H1 (cell line): ENCODE measurements at regions not wholly inside any gene's neighbourhood (a gene's known extent, or its start where the extent isn't known, plus 50 kb on each side); places are given as distances from the start of the nearest gene placed in this dataset.

Experiments used
- CTCF ChIA-PET: fragments of 300-600 bp; sonication (Branson Sonifier 250); formaldehyde crosslinking; loops from one replicate; lab custom pipeline; 2021; ENCODE audit not compliant: partially characterized antibody; lab: Charles Lee
- POLR2A ChIA-PET: fragments of 300-600 bp; sonication (Branson Sonifier 250); formaldehyde crosslinking; loops from one replicate; lab custom pipeline; 2021; ENCODE audit warnings: inconsistent platforms; ENCODE audit not compliant: partially characterized antibody; lab: Charles Lee
- DNase-seq, 2 experiments: peaks; one replicate each; pipeline versions ENCODE4 v3.0.0 to v3.0.0-alpha.2; 2010 to 2022; ENCODE audit warnings: low spot score in 2 of 2, low read depth in 1 of 2, mixed read lengths in 1 of 2
- FAIRE-seq: peaks from 2 replicates; lab custom pipeline; 2011; peaks lifted over from hg19 to GRCh38; lab: Jason Lieb, UNC
- H2AFZ ChIP-seq: 2 replicates; pipeline ENCODE4 v1.8.1; 2012; ENCODE audit warnings: low read length, inconsistent platforms
- H2AK5ac ChIP-seq: 2 replicates; pipeline ENCODE4 v1.6.1; 2013; ENCODE audit warnings: low read depth, low read length
- H2BK120ac ChIP-seq: replicated peaks from 2 replicates; pipeline ENCODE3; 2013; ENCODE audit warnings: low read depth, low read length, inconsistent platforms
- H2BK12ac ChIP-seq: 2 replicates; pipeline ENCODE4 v1.6.1; 2013; ENCODE audit warnings: low read depth, low read length
- H2BK15ac ChIP-seq: 2 replicates; pipeline ENCODE4 v1.6.1; 2013; ENCODE audit warnings: low read length
- H2BK20ac ChIP-seq: 2 replicates; pipeline ENCODE4 v1.6.1; 2013; ENCODE audit warnings: low read length
- H2BK5ac ChIP-seq: 2 replicates; pipeline ENCODE4 v1.6.1; 2013; ENCODE audit warnings: low read depth, low read length
- H3K14ac ChIP-seq: 2 replicates; pipeline ENCODE4 v1.6.1; 2013; ENCODE audit warnings: inconsistent platforms; ENCODE audit not compliant: insufficient read length
- H3K18ac ChIP-seq: 2 replicates; pipeline ENCODE4 v1.6.1; 2013; ENCODE audit warnings: low read length; ENCODE audit errors: extremely low read depth
- H3K23ac ChIP-seq: 2 replicates; pipeline ENCODE4 v1.6.1; 2013; ENCODE audit warnings: inconsistent platforms; ENCODE audit not compliant: insufficient read length
- H3K23me2 ChIP-seq: 2 replicates; pipeline ENCODE4 v1.6.1; 2013; ENCODE audit warnings: low read depth, low read length
- H3K27ac ChIP-seq: 2 replicates; pipeline ENCODE4 v1.6.1; 2011; ENCODE audit warnings: low read depth, low read length, inconsistent platforms
- H3K27me3 ChIP-seq, 4 experiments: replicated peaks in 1 of 4; 1 replicate in 1 of 4; 2 replicates in 3 of 4; pipeline versions ENCODE4 v1.6.1 to v1.8.1; 2011 to 2013; ENCODE audit warnings: low read length in 3 of 4, mild to moderate bottlenecking in 3 of 4, inconsistent platforms in 2 of 4, mixed read lengths in 2 of 4, moderate library complexity in 1 of 4; ENCODE audit not compliant: control insufficient read depth in 3 of 4, insufficient read depth in 3 of 4; ENCODE audit errors: extremely low read depth in 1 of 4
- H3K36me3 ChIP-seq, 4 experiments: 2 replicates each; pipeline versions ENCODE4 v1.6.1 to v1.8.1; 2011 to 2013; ENCODE audit warnings: mild to moderate bottlenecking in 4 of 4, low read length in 3 of 4, moderate library complexity in 2 of 4, control low read depth in 1 of 4, inconsistent platforms in 1 of 4; ENCODE audit not compliant: insufficient read depth in 4 of 4, control insufficient read depth in 2 of 4
- H3K4ac ChIP-seq: replicated peaks from 2 replicates; pipeline ENCODE3; 2013; ENCODE audit warnings: low read length, low read depth, mixed read lengths, inconsistent platforms; ENCODE audit not compliant: insufficient read length
- H3K4me1 ChIP-seq, 4 experiments: replicated peaks in 1 of 4; 1 replicate in 1 of 4; 2 replicates in 3 of 4; pipeline versions ENCODE4 v1.6.1 to v1.8.1; 2011 to 2013; ENCODE audit warnings: low read length in 3 of 4, inconsistent platforms in 2 of 4, mixed read lengths in 1 of 4; ENCODE audit not compliant: insufficient read depth in 4 of 4, control insufficient read depth in 3 of 4
- H3K4me2 ChIP-seq, 2 experiments: 2 replicates each; pipeline versions ENCODE4 v1.6.1 to v1.8.1; 2011 to 2013; ENCODE audit warnings: low read depth in 2 of 2, low read length in 2 of 2, control low read depth in 1 of 2, inconsistent platforms in 1 of 2, mild to moderate bottlenecking in 1 of 2; ENCODE audit not compliant: insufficient read depth in 1 of 2
- H3K4me3 ChIP-seq, 4 experiments: fragments of 200-600, 300-600 bp in 1 of 4; sonication (generic), shearing (Covaris generic), sonication (Bioruptor Twin) in 1 of 4; 2 replicates each; pipeline versions ENCODE4 v1.5.1 to v1.8.1; 2011 to 2016; ENCODE audit warnings: low read length in 4 of 4, low read depth in 3 of 4, control low read depth in 2 of 4, inconsistent platforms in 2 of 4, mild to moderate bottlenecking in 2 of 4, mixed read lengths in 1 of 4, moderate library complexity in 1 of 4; ENCODE audit not compliant: insufficient read depth in 2 of 4; ENCODE audit errors: extremely low read depth in 1 of 4
- H3K56ac ChIP-seq: replicated peaks from 2 replicates; pipeline ENCODE3; 2013; ENCODE audit warnings: low read depth, mild to moderate bottlenecking, mixed read lengths, low read length, inconsistent platforms; ENCODE audit not compliant: insufficient read length
- H3K79me1 ChIP-seq: 2 replicates; pipeline ENCODE4 v1.6.1; 2013; ENCODE audit warnings: low read depth, low read length, control low read depth
- H3K79me2 ChIP-seq, 2 experiments: 2 replicates each; pipeline versions ENCODE4 v1.6.1 to v1.8.1; 2012 to 2013; ENCODE audit warnings: low read length in 2 of 2, mild to moderate bottlenecking in 2 of 2, inconsistent platforms in 1 of 2; ENCODE audit not compliant: insufficient read depth in 2 of 2, control insufficient read depth in 1 of 2
- H3K9ac ChIP-seq, 4 experiments: replicated peaks in 1 of 4; 1 replicate in 1 of 4; 2 replicates in 3 of 4; pipeline versions ENCODE4 v1.6.1 to v1.8.1; 2011 to 2013; ENCODE audit warnings: low read depth in 3 of 4, low read length in 3 of 4, control low read depth in 2 of 4, mild to moderate bottlenecking in 2 of 4, moderate library complexity in 2 of 4, inconsistent platforms in 1 of 4; ENCODE audit errors: extremely low read depth in 1 of 4
- H3K9me3 ChIP-seq, 2 experiments: 2 replicates each; pipeline versions ENCODE4 v1.6.1 to v1.8.1; 2012 to 2013; ENCODE audit warnings: mild to moderate bottlenecking in 2 of 2, moderate library complexity in 2 of 2, control low read depth in 1 of 2, inconsistent platforms in 1 of 2, low read depth in 1 of 2, low read length in 1 of 2, mixed read lengths in 1 of 2; ENCODE audit not compliant: insufficient read depth in 2 of 2
- H4K20me1 ChIP-seq, 2 experiments: replicated peaks in 1 of 2; 2 replicates each; pipeline versions ENCODE3 to v1.8.1; 2011 to 2013; ENCODE audit warnings: inconsistent platforms in 2 of 2, low read length in 2 of 2, mild to moderate bottlenecking in 1 of 2; ENCODE audit not compliant: insufficient read depth in 2 of 2, control insufficient read depth in 1 of 2
- H4K5ac ChIP-seq: 2 replicates; pipeline ENCODE4 v1.6.1; 2013; ENCODE audit warnings: low read length, low read depth, mixed read lengths, inconsistent platforms; ENCODE audit not compliant: insufficient read length
- H4K8ac ChIP-seq: 2 replicates; pipeline ENCODE4 v1.8.0; 2013; ENCODE audit warnings: mild to moderate bottlenecking, moderate library complexity, low read length, inconsistent platforms; ENCODE audit not compliant: insufficient read depth; ENCODE audit errors: extremely low read depth
- H4K91ac ChIP-seq: replicated peaks from 2 replicates; pipeline ENCODE3; 2013; ENCODE audit warnings: low read length, mixed read lengths, inconsistent platforms; ENCODE audit not compliant: insufficient read length
- CTCF ChIP-seq, 3 experiments: IDR thresholded peaks; 1 replicate in 2 of 3; 2 replicates in 1 of 3; pipeline versions ENCODE4 v1.5.1 to v1.6.1; 2011; ENCODE audit warnings: low read length in 3 of 3, mild to moderate bottlenecking in 3 of 3, inconsistent platforms in 2 of 3, low read depth in 1 of 3, moderate library complexity in 1 of 3; ENCODE audit not compliant: insufficient read depth in 1 of 3; ENCODE audit errors: control extremely low read depth in 1 of 3
- RAD21 ChIP-seq, 2 experiments: IDR thresholded peaks in 1 of 2; conservative IDR thresholded peaks in 1 of 2; 2 replicates each; pipeline ENCODE4 v1.6.1; 2011; ENCODE audit warnings: low read depth in 2 of 2, low read length in 2 of 2, improper control_type of control experiment in 1 of 2, inconsistent platforms in 1 of 2, mild to moderate bottlenecking in 1 of 2, moderate library complexity in 1 of 2
- SIRT6 ChIP-seq: IDR thresholded peaks from one replicate; pipeline ENCODE4 v1.7.1; 2012; ENCODE audit warnings: low read length, inconsistent platforms
- WGBS, 2 experiments: shearing (Covaris generic) in 1 of 2; methylation state at CpG; one replicate each; pipeline versions ENCODE4 v1.1.6 to v1.1.7; 2013 to 2015; ENCODE audit warnings: low lambda C conversion rate in 2 of 2, mixed read lengths in 2 of 2, inconsistent platforms in 1 of 2, low coverage in 1 of 2, missing lambda C conversion rate in 1 of 2; ENCODE audit not compliant: insufficient replicate concordance in 2 of 2, insufficient coverage in 1 of 2, insufficient read length in 1 of 2; ENCODE audit errors: extremely low coverage in 1 of 2, missing lambda C conversion rate in 1 of 2; 5-methylcytosine and 5-hydroxymethylcytosine counted together

GRCh38 chr12:22803725-22804124 lies 178.8 kb downstream of the ETNK1 start:
- Histone ChIP-seq H3K9me3 (no peaks in the 10 kb centered on the region), H2BK20ac (peak overlapping the region; percentile 41; the same call in 1 of the 2 replicates), H3K9ac (no peak overlapping the region), H4K5ac (no peak overlapping the region), H2AFZ (peak overlapping the region; percentile 80; the same call in 1 of the 2 replicates), H2BK120ac (no peak overlapping the region), H4K20me1 (no peaks in the 10 kb centered on the region), H3K4me2 (no peak overlapping the region), H3K23me2 (no peaks in the 10 kb centered on the region; the same call in 1 of the 2 replicates), H4K8ac (no peak overlapping the region), H3K14ac (no peak overlapping the region), H3K79me1 (no peaks in the 10 kb centered on the region), H3K79me2 (no peaks in the 10 kb centered on the region), H4K91ac (no peak overlapping the region), H3K56ac (no peak overlapping the region), H3K18ac (no peak overlapping the region), H3K23ac (no peak overlapping the region), H3K27me3 (no peaks in the 10 kb centered on the region), H3K27ac (no peak overlapping the region), H2BK5ac (no peak overlapping the region), H3K4me3 (no peak overlapping the region), H2AK5ac (peak overlapping the region; percentile 53; the same call in 1 of the 2 replicates), H3K36me3 (no peaks in the 10 kb centered on the region), H3K4ac (no peak overlapping the region), H2BK12ac (peak overlapping the region; percentile 77; the same call in 1 of the 2 replicates), H3K4me1 (peaks cover 0 to 3% (median under 1%) of the 10 kb centered on the region in 4 experiments; a peak in 1 of 7 replicates), H2BK15ac (no peak overlapping the region)
- WGBS, 2 experiments = 85% methylated on average over 6 of the region's 6 CpGs; no CpG with 5 or more reads in 1 of the 2 experiments
- CTCF ChIA-PET = interaction anchor here (0.7 to 1.4 kb wide), 7 partner anchors 11 to 253 kb away, joined by 3 to 5 read pairs (median 4); no protein-coding TSS in a partner anchor
- FAIRE-seq (no peak), DNase-seq (peak in 1 of 2 experiments; percentile 57)
- POLR2A ChIA-PET = no interaction called here
- TF ChIP-seq SIRT6 = no peak
- peak; percentile 44 to 54 for TF ChIP-seq RAD21 (IDR thresholded peaks at IDR 0.05 in 1 of 2, conservative IDR thresholded peaks at IDR 0.05 in 1 of 2; ENCODE audit: low read depth in 2 of 2, low read length in 2 of 2)
- TF ChIP-seq CTCF (IDR thresholded peaks at IDR 0.05; ENCODE audit: control extremely low read depth in 1 of 3, insufficient read depth in 1 of 3, low read depth in 1 of 3, low read length in 3 of 3) = peak; percentile 47 to 67 (median 48)
